GM21381 (cell line): ENCODE measurements at regions not wholly inside any gene's neighbourhood (a gene's known extent, or its start where the extent isn't known, plus 50 kb on each side); places are given as distances from the start of the nearest gene placed in this dataset.

Source experiments
- ATAC-seq: cut with Tn5 transposase; IDR thresholded peaks from one replicate; pipeline ENCODE4 v1.9.1; 2021; ENCODE audit warnings: mild to moderate bottlenecking, moderate library complexity; ENCODE audit not compliant: unreplicated experiment

GRCh38 chr2:126512026-126512425, 143.9 kb upstream of the GYPC start:
- no peak for ATAC-seq

- ATAC-seq = no peak
Observed at GRCh38 chr2:126513033-126513432, 142.9 kb upstream of the GYPC start.

- no peak for ATAC-seq
Observed at GRCh38 chr2:126515471-126515870, 140.5 kb upstream of the GYPC start.

- ATAC-seq = no peak
Observed at GRCh38 chr2:126518196-126518595, 137.8 kb upstream of the GYPC start.

- peak; percentile 89 for ATAC-seq
Observed at GRCh38 chr2:126527836-126528490, 128.0 kb upstream of the GYPC start.

- ATAC-seq = no peak
Observed at GRCh38 chr2:126531029-126531428, 124.9 kb upstream of the GYPC start.

- no peak for ATAC-seq
Observed at GRCh38 chr2:126534478-126534877, 121.5 kb upstream of the GYPC start.

GRCh38 chr2:126535408-126535807, 120.5 kb upstream of the GYPC start:
- ATAC-seq = no peak

GRCh38 chr2:126536605-126537200, 119.3 kb upstream of the GYPC start:
- no peak for ATAC-seq

- no peak for ATAC-seq
Observed at GRCh38 chr2:126539101-126539500, 116.9 kb upstream of the GYPC start.

- no peak for ATAC-seq
Observed at GRCh38 chr2:126542247-126542646, 113.7 kb upstream of the GYPC start.

GRCh38 chr2:126543081-126543480, 112.9 kb upstream of the GYPC start:
- no peak for ATAC-seq

GRCh38 chr2:126558029-126558428, 97.9 kb upstream of the GYPC start:
- no peak for ATAC-seq

- ATAC-seq = no peak
Observed at GRCh38 chr2:126568734-126569133, 87.2 kb upstream of the GYPC start.

GRCh38 chr2:126571403-126571802, 84.6 kb upstream of the GYPC start:
- no peak for ATAC-seq

- ATAC-seq = no peak
Observed at GRCh38 chr2:126575631-126576030, 80.3 kb upstream of the GYPC start.

- ATAC-seq = no peak
Observed at GRCh38 chr2:126579868-126580267, 76.1 kb upstream of the GYPC start.

GRCh38 chr2:126586317-126586716, 69.6 kb upstream of the GYPC start:
- ATAC-seq = no peak

GRCh38 chr2:126599062-126599461, 56.9 kb upstream of the GYPC start:
- ATAC-seq = no peak

GRCh38 chr2:126600742-126601141, 55.2 kb upstream of the GYPC start:
- no peak for ATAC-seq

- ATAC-seq = no peak
Observed at GRCh38 chr2:126602334-126602733, 53.6 kb upstream of the GYPC start.
